Vagina (tissue), 2 donors: ENCODE measurements at regions not wholly inside any gene's neighbourhood (a gene's known extent, or its start where the extent isn't known, plus 50 kb on each side); places are given as distances from the start of the nearest gene placed in this dataset.
"Not testable (repeated sequence)": the region's sequence is repeated elsewhere in the genome, so short reads cannot be mapped to it uniquely, and the experiment has no call there.

Source experiments
- DNase-seq, 2 donors: peaks; one replicate each; pipeline ENCODE4 v3.0.0-alpha.2; 2017; ENCODE audit errors: extremely low spot score in 2 of 2
- H3K27ac ChIP-seq: fragments of 200-600 bp; sonication (generic); one replicate; pipeline ENCODE4 v1.5.1; 2019
- H3K27me3 ChIP-seq: fragments of 200-600 bp; sonication (generic); one replicate; pipeline ENCODE4 v1.5.1; 2019
- H3K36me3 ChIP-seq, 2 donors: fragments of 200-600 bp; sonication (generic); one replicate each; pipeline ENCODE4 v1.5.1; 2017 to 2019
- H3K4me1 ChIP-seq: fragments of 200-600 bp; sonication (generic); one replicate; pipeline ENCODE4 v1.5.1; 2019
- H3K4me3 ChIP-seq, 2 donors: fragments of 200-600 bp; sonication (generic); 1 replicate in 1 of 2; 2 replicates in 1 of 2; pipeline ENCODE4 v1.5.1; 2016 to 2019
- H3K9me3 ChIP-seq: fragments of 200-600 bp; sonication (generic); one replicate; pipeline ENCODE4 v1.5.1; 2019
- CTCF ChIP-seq, 3 experiments: fragments of 450-650 bp in 2 of 3; fragments of 200-600 bp in 1 of 3; sonication (generic) in 1 of 3; IDR thresholded peaks; one replicate each; pipeline ENCODE4 v1.5.1; 2017 to 2019; ENCODE audit warnings: antibody characterized with exemption in 3 of 3, mild to moderate bottlenecking in 2 of 3, moderate library complexity in 2 of 3
- POLR2A ChIP-seq, 2 donors: fragments of 450-650 bp; IDR thresholded peaks; one replicate each; pipeline ENCODE4 v1.6.1; 2017; ENCODE audit warnings: antibody characterized with exemption in 2 of 2, mild to moderate bottlenecking in 2 of 2, moderate library complexity in 2 of 2
- POLR2AphosphoS5 ChIP-seq, 2 donors: sonication (generic); formaldehyde crosslinking; IDR thresholded peaks; one replicate each; pipeline ENCODE4 v1.9.0; 2017; ENCODE audit warnings: antibody characterized with exemption in 2 of 2, mild to moderate bottlenecking in 2 of 2, low read depth in 1 of 2; ENCODE audit not compliant: insufficient read depth in 1 of 2
- intact Hi-C: fragments of 100-400 bp; cut with DNase I; formaldehyde crosslinking; loops from one replicate; pipeline ENCODE4 v1.15.1; 2023

- Histone ChIP-seq H3K36me3 (no peaks in the 10 kb centered on the region), H3K4me3 (no peak overlapping the region), H3K4me1 (no peaks in the 10 kb centered on the region), H3K27ac (peak overlapping the region; percentile 9), H3K27me3 (no peaks in the 10 kb centered on the region), H3K9me3 (no peaks in the 10 kb centered on the region)
- intact Hi-C loops, result no loop called here
- TF ChIP-seq POLR2A (IDR thresholded peaks at IDR 0.05), result no peak
- TF ChIP-seq CTCF (IDR thresholded peaks at IDR 0.05), result no peak
- TF ChIP-seq POLR2AphosphoS5 (IDR thresholded peaks at IDR 0.05; ENCODE audit: insufficient read depth in 1 of 2, low read depth in 1 of 2), result peak in 1 of 2 donors; percentile 17
- DNase-seq, result no peak
These were observed 1028.5 kb downstream of the NR2F1-AS1 start for GRCh38 chr5:92552206-92553160.

- H3K4me1 ChIP-seq, result no peaks in the 10 kb centered on the region
- no peaks in the 10 kb centered on the region for H3K9me3 ChIP-seq
- no peak overlapping the region for H3K27ac ChIP-seq
- no peak for DNase-seq
- intact Hi-C loops, result no loop called here
- no peaks in the 10 kb centered on the region for H3K27me3 ChIP-seq
- no peak for TF ChIP-seq POLR2AphosphoS5 (IDR thresholded peaks at IDR 0.05; ENCODE audit: insufficient read depth in 1 of 2, low read depth in 1 of 2)
- TF ChIP-seq CTCF (IDR thresholded peaks at IDR 0.05), result no peak
- TF ChIP-seq POLR2A (IDR thresholded peaks at IDR 0.05), result no peak
- no peaks in the 10 kb centered on the region for H3K36me3 ChIP-seq
- no peak overlapping the region for H3K4me3 ChIP-seq
These were observed 1032.7 kb downstream of the NR2F1-AS1 start for GRCh38 chr5:92548346-92548745.

GRCh38 chr5:92544596-92544995, 1036.4 kb downstream of the NR2F1-AS1 start:
- Histone ChIP-seq H3K9me3 (no peaks in the 10 kb centered on the region), H3K4me1 (no peaks in the 10 kb centered on the region), H3K27me3 (no peaks in the 10 kb centered on the region), H3K36me3 (no peaks in the 10 kb centered on the region), H3K27ac (no peak overlapping the region), H3K4me3 (no peak overlapping the region)
- DNase-seq, result no peak
- intact Hi-C loops, result no loop called here
- TF ChIP-seq POLR2AphosphoS5 (IDR thresholded peaks at IDR 0.05; ENCODE audit: insufficient read depth in 1 of 2, low read depth in 1 of 2) (no peak), CTCF (IDR thresholded peaks at IDR 0.05) (no peak)

GRCh38 chr5:92544036-92544435, 1037.0 kb downstream of the NR2F1-AS1 start:
- no peaks in the 10 kb centered on the region for H3K27me3 ChIP-seq
- H3K9me3 ChIP-seq, result no peaks in the 10 kb centered on the region
- no peak overlapping the region for H3K27ac ChIP-seq
- H3K36me3 ChIP-seq, result no peaks in the 10 kb centered on the region
- no peak for DNase-seq
- intact Hi-C loops, result no loop called here
- no peaks in the 10 kb centered on the region for H3K4me1 ChIP-seq
- H3K4me3 ChIP-seq, result no peak overlapping the region
- TF ChIP-seq CTCF (IDR thresholded peaks at IDR 0.05), result no peak
- no peak for TF ChIP-seq POLR2AphosphoS5 (IDR thresholded peaks at IDR 0.05; ENCODE audit: insufficient read depth in 1 of 2, low read depth in 1 of 2)
- TF ChIP-seq POLR2A (IDR thresholded peaks at IDR 0.05), result no peak

- TF ChIP-seq POLR2AphosphoS5 (IDR thresholded peaks at IDR 0.05; ENCODE audit: insufficient read depth in 1 of 2, low read depth in 1 of 2) (no peak), CTCF (IDR thresholded peaks at IDR 0.05) (no peak), POLR2A (IDR thresholded peaks at IDR 0.05) (no peak)
- Histone ChIP-seq H3K4me3 (no peak overlapping the region), H3K36me3 (no peaks in the 10 kb centered on the region), H3K27me3 (no peaks in the 10 kb centered on the region), H3K27ac (no peak overlapping the region), H3K4me1 (no peaks in the 10 kb centered on the region), H3K9me3 (no peaks in the 10 kb centered on the region)
- intact Hi-C loops, result no loop called here
- no peak for DNase-seq
These were observed 1037.8 kb downstream of the NR2F1-AS1 start for GRCh38 chr5:92543201-92543600.

GRCh38 chr5:92542017-92542416, 1039.0 kb downstream of the NR2F1-AS1 start:
- H3K4me3 ChIP-seq, DNase-seq, H3K4me1 ChIP-seq, H3K9me3 ChIP-seq, H3K27me3 ChIP-seq, H3K27ac ChIP-seq, intact Hi-C loops, H3K36me3 ChIP-seq: not testable (repeated sequence)
